H1 (cell line): ENCODE measurements at regions not wholly inside any gene's neighbourhood (a gene's known extent, or its start where the extent isn't known, plus 50 kb on each side); places are given as distances from the start of the nearest gene placed in this dataset.

ENCODE experiments used
- ATF3 ChIP-seq: IDR thresholded peaks from 2 replicates; pipeline ENCODE4 v1.6.1; 2011; ENCODE audit warnings: low read depth, mild to moderate bottlenecking, low read length; ENCODE audit not compliant: insufficient read depth
- BCL11A ChIP-seq, 2 experiments: IDR thresholded peaks; one replicate each; pipeline ENCODE4 v1.6.1; 2011; ENCODE audit warnings: low read depth in 2 of 2, low read length in 2 of 2, mild to moderate bottlenecking in 2 of 2
- CBX5 ChIP-seq: fragments of 300-800, 300-1000 bp; sonication (generic); IDR thresholded peaks from 2 replicates; pipeline ENCODE4 v1.7.1; 2016; ENCODE audit warnings: antibody characterized with exemption, low read length, low read depth
- CTBP2 ChIP-seq: IDR thresholded peaks from 2 replicates; pipeline ENCODE4 v1.7.0; 2011; ENCODE audit warnings: borderline replicate concordance, mild to moderate bottlenecking, moderate library complexity, mixed read lengths, low read length; ENCODE audit not compliant: insufficient read depth, insufficient read length
- E2F6 ChIP-seq: IDR thresholded peaks from 2 replicates; pipeline ENCODE4 v1.6.1; 2012; ENCODE audit warnings: inconsistent platforms
- HDAC6 ChIP-seq: IDR thresholded peaks from one replicate; pipeline ENCODE4 v1.7.1; 2012; ENCODE audit warnings: low read depth, mild to moderate bottlenecking, inconsistent platforms, low read length, moderate library complexity
- KDM1A ChIP-seq: fragments of 200-600, 300-600 bp; sonication (generic); IDR thresholded peaks from 2 replicates; pipeline ENCODE4 v1.7.1; 2016; ENCODE audit warnings: mild to moderate bottlenecking, low read length, borderline replicate concordance
- PHF8 ChIP-seq: fragments of 200-600 bp; sonication (generic); conservative IDR thresholded peaks from 2 replicates; pipeline ENCODE4 v1.7.1; 2012; ENCODE audit warnings: low read depth, mild to moderate bottlenecking, inconsistent platforms, low read length, moderate library complexity

GRCh38 chr2:42890791-42891355 is 98.5 kb upstream of the HAAO start (continued):
- TF ChIP-seq ATF3: no peak
- TF ChIP-seq CBX5: no peak
- TF ChIP-seq BCL11A (IDR thresholded peaks at IDR 0.05; ENCODE audit: low read depth in 2 of 2, low read length in 2 of 2): no peak
- TF ChIP-seq HDAC6: no peak
- no peak for TF ChIP-seq KDM1A
- TF ChIP-seq CTBP2: no peak
- no peak for TF ChIP-seq PHF8
- TF ChIP-seq E2F6: no peak
